Upper lobe of left lung (tissue), 4 donors: ENCODE measurements at regions not wholly inside any gene's neighbourhood (a gene's known extent, or its start where the extent isn't known, plus 50 kb on each side); places are given as distances from the start of the nearest gene placed in this dataset.

ENCODE experiments used
- POLR2A ChIP-seq, 4 donors: fragments of 450-650 bp; IDR thresholded peaks; one replicate each; pipeline ENCODE4 v1.5.1; 2016 to 2017; ENCODE audit warnings: antibody characterized with exemption in 4 of 4, mild to moderate bottlenecking in 2 of 4
- POLR2AphosphoS5 ChIP-seq, 2 donors: sonication (generic); formaldehyde crosslinking; IDR thresholded peaks; one replicate each; pipeline ENCODE4 v1.5.1; 2017; ENCODE audit warnings: antibody characterized with exemption in 2 of 2
- TF ChIP-seq, protein P1 (sequence below), 6 experiments: fragments of 450-650 bp in 4 of 6; fragments of 200-600 bp in 2 of 6; sonication (generic) in 2 of 6; IDR thresholded peaks; one replicate each; pipeline ENCODE4 v1.5.1; 2016 to 2019; ENCODE audit warnings: antibody characterized with exemption in 6 of 6

DNA sequence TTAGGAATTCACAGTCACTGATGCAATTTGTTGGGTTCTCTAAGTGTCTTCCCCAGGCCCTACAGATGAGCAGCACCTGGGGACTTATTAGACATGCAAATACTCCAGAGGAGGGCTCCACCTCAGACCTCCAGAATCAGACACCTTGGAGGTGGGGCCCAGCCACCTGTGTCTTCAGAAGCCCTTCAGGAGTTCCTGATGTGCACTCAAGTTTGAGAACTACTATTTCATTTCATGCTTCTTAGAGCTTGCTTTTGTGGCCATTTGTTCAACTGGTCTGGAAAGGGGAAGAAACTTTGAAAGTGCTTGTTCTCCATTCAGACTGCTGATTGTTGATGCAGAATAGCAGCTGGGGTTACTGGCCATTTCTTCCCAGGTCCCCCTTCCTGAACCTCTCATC lies 472.0 kb downstream of the COG6 start:
- TF ChIP-seq, protein P1, sequence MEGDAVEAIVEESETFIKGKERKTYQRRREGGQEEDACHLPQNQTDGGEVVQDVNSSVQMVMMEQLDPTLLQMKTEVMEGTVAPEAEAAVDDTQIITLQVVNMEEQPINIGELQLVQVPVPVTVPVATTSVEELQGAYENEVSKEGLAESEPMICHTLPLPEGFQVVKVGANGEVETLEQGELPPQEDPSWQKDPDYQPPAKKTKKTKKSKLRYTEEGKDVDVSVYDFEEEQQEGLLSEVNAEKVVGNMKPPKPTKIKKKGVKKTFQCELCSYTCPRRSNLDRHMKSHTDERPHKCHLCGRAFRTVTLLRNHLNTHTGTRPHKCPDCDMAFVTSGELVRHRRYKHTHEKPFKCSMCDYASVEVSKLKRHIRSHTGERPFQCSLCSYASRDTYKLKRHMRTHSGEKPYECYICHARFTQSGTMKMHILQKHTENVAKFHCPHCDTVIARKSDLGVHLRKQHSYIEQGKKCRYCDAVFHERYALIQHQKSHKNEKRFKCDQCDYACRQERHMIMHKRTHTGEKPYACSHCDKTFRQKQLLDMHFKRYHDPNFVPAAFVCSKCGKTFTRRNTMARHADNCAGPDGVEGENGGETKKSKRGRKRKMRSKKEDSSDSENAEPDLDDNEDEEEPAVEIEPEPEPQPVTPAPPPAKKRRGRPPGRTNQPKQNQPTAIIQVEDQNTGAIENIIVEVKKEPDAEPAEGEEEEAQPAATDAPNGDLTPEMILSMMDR (IDR thresholded peaks at IDR 0.05): no peak
- TF ChIP-seq POLR2AphosphoS5 (IDR thresholded peaks at IDR 0.05) (no peak), POLR2A (IDR thresholded peaks at IDR 0.05) (no peak)
